SK-N-SH (cell line): ENCODE measurements at regions not wholly inside any gene's neighbourhood (a gene's known extent, or its start where the extent isn't known, plus 50 kb on each side); places are given as distances from the start of the nearest gene placed in this dataset.

ENCODE experiments used
- CTCF ChIA-PET: fragments of 300-600, 350-600 bp; formaldehyde crosslinking; extraction: SDS; loops from one replicate; lab custom pipeline; 2021; lab: Yijun Ruan, JAX
- POLR2A ChIA-PET: fragments of 350-600 bp; sonication (Branson Sonifier 250); formaldehyde crosslinking; extraction: SDS; loops from one replicate; lab custom pipeline; 2020; ENCODE audit warnings: antibody characterized with exemption, inconsistent platforms; lab: Yijun Ruan, JAX
- DNase-seq: peaks from one replicate; pipeline ENCODE4 v3.0.0; 2012
- H2AFZ ChIP-seq: fragments of 200-600 bp; sonication (generic); 2 replicates; pipeline ENCODE4 v1.8.1; 2016; ENCODE audit warnings: antibody characterized with exemption, mild to moderate bottlenecking, low read depth
- H3F3A ChIP-seq: fragments of 200-600 bp; sonication (generic); replicated peaks from 2 replicates; pipeline ENCODE3; 2016; ENCODE audit warnings: antibody characterized with exemption, mild to moderate bottlenecking; ENCODE audit not compliant: insufficient read depth
- H3K27ac ChIP-seq, 2 experiments: fragments of 200-500 bp in 1 of 2; fragments of 200-600 bp in 1 of 2; sonication (Bioruptor generic) in 1 of 2; sonication (generic), shearing (Covaris generic) in 1 of 2; 2 replicates each; pipeline versions ENCODE4 v1.5.1 to v1.6.1; 2014 to 2016; ENCODE audit warnings: low read depth in 2 of 2, inconsistent platforms in 1 of 2, low read length in 1 of 2, mild to moderate bottlenecking in 1 of 2, mixed read lengths in 1 of 2
- H3K27me3 ChIP-seq: fragments of 200-600 bp; sonication (generic), shearing (Covaris generic); 2 replicates; pipeline ENCODE4 v1.6.1; 2016; ENCODE audit warnings: mixed run types; ENCODE audit not compliant: insufficient read depth
- H3K36me3 ChIP-seq, 2 experiments: fragments of 200-500 bp in 1 of 2; fragments of 200-600 bp in 1 of 2; sonication (Bioruptor generic) in 1 of 2; sonication (generic) in 1 of 2; replicated peaks in 1 of 2; 2 replicates each; pipeline versions ENCODE3 to v1.5.1; 2014 to 2016; ENCODE audit warnings: low read length in 1 of 2, mild to moderate bottlenecking in 1 of 2; ENCODE audit not compliant: insufficient read depth in 2 of 2, control insufficient read depth in 1 of 2
- H3K4me1 ChIP-seq, 2 experiments: fragments of 200-500 bp in 1 of 2; fragments of 200-600 bp in 1 of 2; sonication (Bioruptor generic) in 1 of 2; sonication (generic), shearing (Covaris generic) in 1 of 2; 2 replicates each; pipeline versions ENCODE4 v1.5.1 to v1.6.1; 2014 to 2016; ENCODE audit warnings: low read depth in 1 of 2, low read length in 1 of 2, mixed run types in 1 of 2; ENCODE audit not compliant: insufficient read depth in 2 of 2, control insufficient read depth in 1 of 2
- H3K4me2 ChIP-seq: fragments of 200-600 bp; sonication (generic), shearing (Covaris generic); 2 replicates; pipeline ENCODE4 v1.6.1; 2017; ENCODE audit warnings: mixed run types
- H3K4me3 ChIP-seq, 2 experiments: fragments of 200-500 bp in 1 of 2; fragments of 200-600 bp in 1 of 2; sonication (Bioruptor generic) in 1 of 2; sonication (generic), shearing (Covaris generic) in 1 of 2; 2 replicates each; pipeline versions ENCODE4 v1.5.1 to v1.8.1; 2014 to 2016; ENCODE audit warnings: low read depth in 2 of 2, inconsistent platforms in 1 of 2, low read length in 1 of 2, mild to moderate bottlenecking in 1 of 2, mixed read lengths in 1 of 2, moderate library complexity in 1 of 2
- H3K79me2 ChIP-seq: fragments of 200-600 bp; sonication (generic); 2 replicates; pipeline ENCODE4 v1.8.1; 2017; ENCODE audit warnings: mild to moderate bottlenecking; ENCODE audit not compliant: insufficient read depth
- H3K9ac ChIP-seq: fragments of 200-600 bp; sonication (generic); 2 replicates; pipeline ENCODE4 v1.6.1; 2017; ENCODE audit warnings: mixed run types
- H3K9me2 ChIP-seq: fragments of 200-600 bp; sonication (generic); 2 replicates; pipeline ENCODE4 v1.6.1; 2017; ENCODE audit warnings: mixed run types
- H3K9me3 ChIP-seq: fragments of 200-600 bp; sonication (generic); 2 replicates; pipeline ENCODE4 v1.6.1; 2017; ENCODE audit warnings: mixed run types, mild to moderate bottlenecking, moderate library complexity
- H4K20me1 ChIP-seq: fragments of 200-600 bp; sonication (generic); 2 replicates; pipeline ENCODE4 v1.6.1; 2017; ENCODE audit warnings: mild to moderate bottlenecking, mixed run types; ENCODE audit not compliant: insufficient read depth
- ELF1 ChIP-seq: IDR thresholded peaks from 2 replicates; pipeline ENCODE4 v1.4.0; 2012
- GATA2 ChIP-seq: sonication (generic); formaldehyde crosslinking; IDR thresholded peaks from 2 replicates; pipeline ENCODE4 v1.5.0; 2020; ENCODE audit warnings: mild to moderate bottlenecking, missing genetic modification reagents
- JUND ChIP-seq: IDR thresholded peaks from 2 replicates; pipeline ENCODE4 v1.4.0; 2012
- NRF1 ChIP-seq: IDR thresholded peaks from 2 replicates; pipeline ENCODE4 v1.6.1; 2012; ENCODE audit warnings: low read depth, mild to moderate bottlenecking, low read length
- TEAD4 ChIP-seq: IDR thresholded peaks from 2 replicates; pipeline ENCODE4 v1.4.0; 2012; ENCODE audit warnings: mild to moderate bottlenecking, borderline replicate concordance; ENCODE audit not compliant: insufficient read depth
- USF2 ChIP-seq: fragments of 150-350 bp; IDR thresholded peaks from 2 replicates; pipeline ENCODE4 v1.6.1; 2017; ENCODE audit warnings: antibody characterized with exemption, low read length, low read depth, borderline replicate concordance
- YY1 ChIP-seq: IDR thresholded peaks from 2 replicates; pipeline ENCODE4 v1.4.0; 2012; ENCODE audit warnings: low read depth, mild to moderate bottlenecking
- WGBS: methylation state at CpG from one replicate; pipeline ENCODE4 v1.1.6; 2017; ENCODE audit warnings: low lambda C conversion rate; 5-methylcytosine and 5-hydroxymethylcytosine counted together
- TF ChIP-seq, protein P1 (sequence below): fragments of 150-350 bp; IDR thresholded peaks from 2 replicates; pipeline ENCODE4 v1.6.1; 2016; ENCODE audit warnings: mild to moderate bottlenecking, low read depth, low read length
- TF ChIP-seq, protein P2 (sequence below): IDR thresholded peaks from 2 replicates; pipeline ENCODE4 v1.6.1; 2012; ENCODE audit warnings: mild to moderate bottlenecking, low read depth, low read length, moderate library complexity

DNA sequence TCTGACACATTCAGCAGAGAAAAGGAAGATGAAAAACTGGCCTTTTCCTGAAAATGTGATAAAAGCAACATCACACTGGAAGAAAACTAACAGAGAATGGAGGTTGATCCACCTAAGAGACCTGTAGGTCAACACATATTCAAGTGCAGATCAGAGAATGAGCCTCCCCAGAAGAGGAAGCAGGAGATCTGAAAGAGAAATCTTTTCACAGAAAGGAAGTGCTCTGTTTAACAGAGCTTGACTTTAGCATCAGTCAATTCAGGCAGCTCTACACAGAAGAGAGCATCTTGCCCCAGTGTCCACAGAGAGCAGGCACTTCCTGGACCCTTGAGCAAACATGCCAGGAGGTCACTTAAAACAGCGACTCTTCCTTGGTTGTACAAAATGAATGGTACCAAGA, 655.4 kb upstream of the GBE1 start:
- Histone ChIP-seq H3F3A (no peaks in the 10 kb centered on the region), H3K9me3 (no peaks in the 10 kb centered on the region), H3K4me1 (no peaks in the 10 kb centered on the region), H2AFZ (no peak overlapping the region), H3K79me2 (no peaks in the 10 kb centered on the region), H3K36me3 (no peaks in the 10 kb centered on the region), H3K9ac (no peak overlapping the region), H4K20me1 (no peaks in the 10 kb centered on the region), H3K4me2 (no peak overlapping the region), H3K27me3 (no peaks in the 10 kb centered on the region), H3K4me3 (no peak overlapping the region), H3K9me2 (0 out of 2 replicates have a peak, but pooled peaks cover 4% of the 10 kb centered on the region), H3K27ac (no peak overlapping the region)
- TF ChIP-seq TEAD4 (no peak), USF2 (no peak), YY1 (no peak), GATA2 (CRISPR knock-in tag) (no peak)
- TF ChIP-seq, protein P1, sequence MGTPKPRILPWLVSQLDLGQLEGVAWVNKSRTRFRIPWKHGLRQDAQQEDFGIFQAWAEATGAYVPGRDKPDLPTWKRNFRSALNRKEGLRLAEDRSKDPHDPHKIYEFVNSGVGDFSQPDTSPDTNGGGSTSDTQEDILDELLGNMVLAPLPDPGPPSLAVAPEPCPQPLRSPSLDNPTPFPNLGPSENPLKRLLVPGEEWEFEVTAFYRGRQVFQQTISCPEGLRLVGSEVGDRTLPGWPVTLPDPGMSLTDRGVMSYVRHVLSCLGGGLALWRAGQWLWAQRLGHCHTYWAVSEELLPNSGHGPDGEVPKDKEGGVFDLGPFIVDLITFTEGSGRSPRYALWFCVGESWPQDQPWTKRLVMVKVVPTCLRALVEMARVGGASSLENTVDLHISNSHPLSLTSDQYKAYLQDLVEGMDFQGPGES = no peak
- no peak for DNase-seq
- POLR2A ChIA-PET = no interaction called here
- 0% methylated on average over 1 of the region's 1 CpG for WGBS
- CTCF ChIA-PET = no interaction called here

DNA sequence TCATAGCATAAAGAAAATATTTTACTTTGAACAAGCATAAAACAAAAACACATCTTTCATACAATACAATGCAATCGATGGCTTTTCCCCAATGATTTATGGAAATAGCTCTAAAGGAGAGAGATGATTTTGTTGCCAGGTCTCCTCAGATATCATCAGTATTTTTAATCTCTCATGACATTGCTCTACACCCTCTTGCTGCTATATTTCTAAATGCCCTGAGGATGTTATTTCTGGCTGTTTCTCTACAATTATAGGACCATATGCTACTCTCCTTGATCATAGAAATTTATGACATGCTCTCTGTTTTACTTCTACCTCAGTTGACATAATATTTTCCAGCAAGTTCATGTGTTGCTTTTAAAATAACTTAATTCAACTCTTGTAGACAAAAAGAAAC, 654.9 kb upstream of the GBE1 start:
- Histone ChIP-seq H3K36me3 (no peaks in the 10 kb centered on the region), H4K20me1 (no peaks in the 10 kb centered on the region), H3K9ac (no peak overlapping the region), H3K4me1 (no peaks in the 10 kb centered on the region), H3K9me3 (no peaks in the 10 kb centered on the region), H3F3A (no peaks in the 10 kb centered on the region), H3K4me3 (no peak overlapping the region), H2AFZ (no peak overlapping the region), H3K4me2 (no peak overlapping the region), H3K27ac (no peak overlapping the region), H3K79me2 (no peaks in the 10 kb centered on the region), H3K9me2 (0 out of 2 replicates have a peak, but pooled peaks cover 4% of the 10 kb centered on the region), H3K27me3 (no peaks in the 10 kb centered on the region)
- TF ChIP-seq, protein P2, sequence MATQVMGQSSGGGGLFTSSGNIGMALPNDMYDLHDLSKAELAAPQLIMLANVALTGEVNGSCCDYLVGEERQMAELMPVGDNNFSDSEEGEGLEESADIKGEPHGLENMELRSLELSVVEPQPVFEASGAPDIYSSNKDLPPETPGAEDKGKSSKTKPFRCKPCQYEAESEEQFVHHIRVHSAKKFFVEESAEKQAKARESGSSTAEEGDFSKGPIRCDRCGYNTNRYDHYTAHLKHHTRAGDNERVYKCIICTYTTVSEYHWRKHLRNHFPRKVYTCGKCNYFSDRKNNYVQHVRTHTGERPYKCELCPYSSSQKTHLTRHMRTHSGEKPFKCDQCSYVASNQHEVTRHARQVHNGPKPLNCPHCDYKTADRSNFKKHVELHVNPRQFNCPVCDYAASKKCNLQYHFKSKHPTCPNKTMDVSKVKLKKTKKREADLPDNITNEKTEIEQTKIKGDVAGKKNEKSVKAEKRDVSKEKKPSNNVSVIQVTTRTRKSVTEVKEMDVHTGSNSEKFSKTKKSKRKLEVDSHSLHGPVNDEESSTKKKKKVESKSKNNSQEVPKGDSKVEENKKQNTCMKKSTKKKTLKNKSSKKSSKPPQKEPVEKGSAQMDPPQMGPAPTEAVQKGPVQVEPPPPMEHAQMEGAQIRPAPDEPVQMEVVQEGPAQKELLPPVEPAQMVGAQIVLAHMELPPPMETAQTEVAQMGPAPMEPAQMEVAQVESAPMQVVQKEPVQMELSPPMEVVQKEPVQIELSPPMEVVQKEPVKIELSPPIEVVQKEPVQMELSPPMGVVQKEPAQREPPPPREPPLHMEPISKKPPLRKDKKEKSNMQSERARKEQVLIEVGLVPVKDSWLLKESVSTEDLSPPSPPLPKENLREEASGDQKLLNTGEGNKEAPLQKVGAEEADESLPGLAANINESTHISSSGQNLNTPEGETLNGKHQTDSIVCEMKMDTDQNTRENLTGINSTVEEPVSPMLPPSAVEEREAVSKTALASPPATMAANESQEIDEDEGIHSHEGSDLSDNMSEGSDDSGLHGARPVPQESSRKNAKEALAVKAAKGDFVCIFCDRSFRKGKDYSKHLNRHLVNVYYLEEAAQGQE = no peak
- no peak for TF ChIP-seq ELF1
- no peak for TF ChIP-seq JUND
- TF ChIP-seq NRF1 = no peak
- POLR2A ChIA-PET = no interaction called here
- WGBS = 0% methylated on average over 1 of the region's 1 CpG
- CTCF ChIA-PET = no interaction called here
- DNase-seq = no peak
